Stomach (tissue), 4 donors: ENCODE measurements at regions not wholly inside any gene's neighbourhood (a gene's known extent, or its start where the extent isn't known, plus 50 kb on each side); places are given as distances from the start of the nearest gene placed in this dataset.

Experiments used
- EP300 ChIP-seq: sonication (generic); formaldehyde crosslinking; IDR thresholded peaks from one replicate; pipeline ENCODE4 v1.6.1; 2017; ENCODE audit warnings: antibody characterized with exemption
- POLR2A ChIP-seq, 4 donors: fragments of 450-650 bp; IDR thresholded peaks; one replicate each; pipeline ENCODE4 v1.6.1; 2016; ENCODE audit warnings: antibody characterized with exemption in 4 of 4, control low read depth in 2 of 4, mild to moderate bottlenecking in 1 of 4, moderate library complexity in 1 of 4
- POLR2AphosphoS5 ChIP-seq, 3 donors: sonication (generic); formaldehyde crosslinking; IDR thresholded peaks; one replicate each; pipeline ENCODE4 v1.6.1; 2016; ENCODE audit warnings: antibody characterized with exemption in 3 of 3
- TF ChIP-seq, protein P1 (sequence below), 7 experiments: fragments of 450-650 bp in 4 of 7; fragments of 200-600 bp in 3 of 7; sonication (generic) in 3 of 7; IDR thresholded peaks; one replicate each; pipeline ENCODE4 v1.5.1; 2016 to 2019; ENCODE audit warnings: antibody characterized with exemption in 7 of 7, control low read depth in 2 of 7, mild to moderate bottlenecking in 1 of 7

DNA sequence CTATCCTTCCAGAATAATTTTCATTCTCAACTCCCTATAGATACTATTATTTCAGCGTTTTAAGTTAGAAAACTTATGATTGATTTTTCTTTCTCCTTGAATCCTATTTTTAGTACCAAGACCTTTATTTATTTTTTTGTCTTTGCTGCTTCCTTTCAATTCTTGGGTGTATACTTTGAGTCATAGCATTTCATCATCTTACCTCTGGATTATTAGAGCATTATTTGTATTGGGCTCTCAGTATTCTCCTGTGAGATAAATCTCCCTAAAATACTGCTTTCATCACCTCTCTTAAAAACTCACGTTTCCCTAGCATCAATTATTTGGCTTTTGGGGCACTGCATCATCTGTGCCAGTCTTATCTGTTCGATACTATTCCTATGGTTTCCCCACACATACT, 222.8 kb downstream of the POSTN start:
- TF ChIP-seq POLR2A (IDR thresholded peaks at IDR 0.05) (no peak), EP300 (no peak), POLR2AphosphoS5 (IDR thresholded peaks at IDR 0.05) (no peak)
- TF ChIP-seq, protein P1, sequence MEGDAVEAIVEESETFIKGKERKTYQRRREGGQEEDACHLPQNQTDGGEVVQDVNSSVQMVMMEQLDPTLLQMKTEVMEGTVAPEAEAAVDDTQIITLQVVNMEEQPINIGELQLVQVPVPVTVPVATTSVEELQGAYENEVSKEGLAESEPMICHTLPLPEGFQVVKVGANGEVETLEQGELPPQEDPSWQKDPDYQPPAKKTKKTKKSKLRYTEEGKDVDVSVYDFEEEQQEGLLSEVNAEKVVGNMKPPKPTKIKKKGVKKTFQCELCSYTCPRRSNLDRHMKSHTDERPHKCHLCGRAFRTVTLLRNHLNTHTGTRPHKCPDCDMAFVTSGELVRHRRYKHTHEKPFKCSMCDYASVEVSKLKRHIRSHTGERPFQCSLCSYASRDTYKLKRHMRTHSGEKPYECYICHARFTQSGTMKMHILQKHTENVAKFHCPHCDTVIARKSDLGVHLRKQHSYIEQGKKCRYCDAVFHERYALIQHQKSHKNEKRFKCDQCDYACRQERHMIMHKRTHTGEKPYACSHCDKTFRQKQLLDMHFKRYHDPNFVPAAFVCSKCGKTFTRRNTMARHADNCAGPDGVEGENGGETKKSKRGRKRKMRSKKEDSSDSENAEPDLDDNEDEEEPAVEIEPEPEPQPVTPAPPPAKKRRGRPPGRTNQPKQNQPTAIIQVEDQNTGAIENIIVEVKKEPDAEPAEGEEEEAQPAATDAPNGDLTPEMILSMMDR (IDR thresholded peaks at IDR 0.05) = no peak
